SK-N-SH treated with all-trans-retinoic acid at 6 μM for 48 hours (cell line): ENCODE measurements at regions not wholly inside any gene's neighbourhood (a gene's known extent, or its start where the extent isn't known, plus 50 kb on each side); places are given as distances from the start of the nearest gene placed in this dataset.

Experiments used
- BACH2 ChIP-seq: fragments of 250-450 bp; sonication (Bioruptor Pico); IDR thresholded peaks from 2 replicates; pipeline ENCODE4 v1.9.0; 2021; ENCODE audit warnings: mild to moderate bottlenecking, borderline replicate concordance
- CREB5 ChIP-seq: fragments of 250-450 bp; sonication (Bioruptor Pico); IDR thresholded peaks from 2 replicates; pipeline ENCODE4 v1.5.1; 2020; ENCODE audit warnings: low read depth, mild to moderate bottlenecking, moderate library complexity
- GLIS3 ChIP-seq: fragments of 250-450 bp; sonication (Bioruptor Pico); IDR thresholded peaks from 2 replicates; pipeline ENCODE4 v1.5.0; 2020; ENCODE audit warnings: mild to moderate bottlenecking, moderate library complexity
- ISL1 ChIP-seq: fragments of 250-450 bp; sonication (Bioruptor Pico); IDR thresholded peaks from 2 replicates; pipeline ENCODE4 v2.1.2; 2022; ENCODE audit warnings: mild to moderate bottlenecking, moderate library complexity
- PATZ1 ChIP-seq: fragments of 250-450 bp; sonication (Bioruptor Pico); IDR thresholded peaks from 2 replicates; pipeline ENCODE4 v1.8.0; 2020; ENCODE audit warnings: mild to moderate bottlenecking, moderate library complexity, borderline replicate concordance
- PPARA ChIP-seq: fragments of 250-450 bp; sonication (Bioruptor Pico); IDR thresholded peaks from 2 replicates; pipeline ENCODE4 v1.5.0; 2020; ENCODE audit warnings: mild to moderate bottlenecking, borderline replicate concordance
- RARB ChIP-seq: fragments of 250-450 bp; sonication (Bioruptor Pico); IDR thresholded peaks from 2 replicates; pipeline ENCODE4 v1.8.0; 2021; ENCODE audit warnings: mild to moderate bottlenecking, moderate library complexity
- TOX ChIP-seq: fragments of 250-450 bp; sonication (Bioruptor Pico); IDR thresholded peaks from 2 replicates; pipeline ENCODE4 v1.8.0; 2021; ENCODE audit warnings: mild to moderate bottlenecking, moderate library complexity, borderline replicate concordance
- ZC3H10 ChIP-seq: fragments of 250-450 bp; sonication (Bioruptor Pico); IDR thresholded peaks from 2 replicates; pipeline ENCODE4 v1.5.1; 2021; ENCODE audit warnings: mild to moderate bottlenecking, moderate library complexity
- ZFP3 ChIP-seq: fragments of 250-450 bp; sonication (Bioruptor Pico); IDR thresholded peaks from 2 replicates; pipeline ENCODE4 v1.5.0; 2020; ENCODE audit warnings: mild to moderate bottlenecking, moderate library complexity
- ZFP30 ChIP-seq: fragments of 450-650 bp; formaldehyde crosslinking; IDR thresholded peaks from 2 replicates; pipeline ENCODE4 v1.5.0; 2022; ENCODE audit warnings: mild to moderate bottlenecking, moderate library complexity
- ZNF70 ChIP-seq: fragments of 450-650 bp; formaldehyde crosslinking; IDR thresholded peaks from 2 replicates; pipeline ENCODE4 v1.5.0; 2020; ENCODE audit warnings: mild to moderate bottlenecking, moderate library complexity
- ZNF8 ChIP-seq: fragments of 450-650 bp; formaldehyde crosslinking; IDR thresholded peaks from 2 replicates; pipeline ENCODE4 v1.5.0; 2020; ENCODE audit warnings: mild to moderate bottlenecking, moderate library complexity
- TF ChIP-seq, protein P1 (sequence below): fragments of 250-450 bp; sonication (Bioruptor Pico); IDR thresholded peaks from 2 replicates; pipeline ENCODE4 v1.5.0; 2020; ENCODE audit warnings: mild to moderate bottlenecking, moderate library complexity

DNA sequence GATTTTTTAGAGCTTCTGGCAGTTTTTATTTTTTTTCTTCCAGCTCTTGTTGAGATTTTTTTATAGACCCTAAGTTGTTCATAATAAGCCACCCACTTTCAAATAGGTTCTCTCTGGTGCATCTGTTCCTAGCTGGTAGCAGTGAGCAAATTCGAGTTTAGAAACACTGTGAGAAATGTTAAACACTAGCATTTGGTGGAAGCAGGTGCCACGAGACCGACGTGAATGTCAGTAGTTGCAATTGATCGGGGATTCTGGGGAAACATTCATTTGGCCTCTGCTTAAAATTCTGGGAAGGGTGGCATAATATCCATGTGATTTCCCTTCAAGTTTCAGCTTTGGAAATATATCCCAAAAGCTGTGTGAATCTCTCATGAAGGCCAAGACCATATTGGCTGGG lies 435.0 kb downstream of the RNF144A start:
- TF ChIP-seq ZNF70 (CRISPR knock-in tag) (no peak), ZC3H10 (CRISPR knock-in tag) (no peak), ZFP3 (CRISPR knock-in tag) (no peak), PATZ1 (no peak), TOX (CRISPR knock-in tag) (no peak), PPARA (CRISPR knock-in tag) (no peak), RARB (CRISPR knock-in tag) (no peak), ZNF8 (CRISPR knock-in tag) (no peak), ZFP30 (no peak), CREB5 (no peak), BACH2 (CRISPR knock-in tag) (no peak), GLIS3 (CRISPR knock-in tag) (no peak), ISL1 (CRISPR knock-in tag) (no peak)
- TF ChIP-seq, protein P1, sequence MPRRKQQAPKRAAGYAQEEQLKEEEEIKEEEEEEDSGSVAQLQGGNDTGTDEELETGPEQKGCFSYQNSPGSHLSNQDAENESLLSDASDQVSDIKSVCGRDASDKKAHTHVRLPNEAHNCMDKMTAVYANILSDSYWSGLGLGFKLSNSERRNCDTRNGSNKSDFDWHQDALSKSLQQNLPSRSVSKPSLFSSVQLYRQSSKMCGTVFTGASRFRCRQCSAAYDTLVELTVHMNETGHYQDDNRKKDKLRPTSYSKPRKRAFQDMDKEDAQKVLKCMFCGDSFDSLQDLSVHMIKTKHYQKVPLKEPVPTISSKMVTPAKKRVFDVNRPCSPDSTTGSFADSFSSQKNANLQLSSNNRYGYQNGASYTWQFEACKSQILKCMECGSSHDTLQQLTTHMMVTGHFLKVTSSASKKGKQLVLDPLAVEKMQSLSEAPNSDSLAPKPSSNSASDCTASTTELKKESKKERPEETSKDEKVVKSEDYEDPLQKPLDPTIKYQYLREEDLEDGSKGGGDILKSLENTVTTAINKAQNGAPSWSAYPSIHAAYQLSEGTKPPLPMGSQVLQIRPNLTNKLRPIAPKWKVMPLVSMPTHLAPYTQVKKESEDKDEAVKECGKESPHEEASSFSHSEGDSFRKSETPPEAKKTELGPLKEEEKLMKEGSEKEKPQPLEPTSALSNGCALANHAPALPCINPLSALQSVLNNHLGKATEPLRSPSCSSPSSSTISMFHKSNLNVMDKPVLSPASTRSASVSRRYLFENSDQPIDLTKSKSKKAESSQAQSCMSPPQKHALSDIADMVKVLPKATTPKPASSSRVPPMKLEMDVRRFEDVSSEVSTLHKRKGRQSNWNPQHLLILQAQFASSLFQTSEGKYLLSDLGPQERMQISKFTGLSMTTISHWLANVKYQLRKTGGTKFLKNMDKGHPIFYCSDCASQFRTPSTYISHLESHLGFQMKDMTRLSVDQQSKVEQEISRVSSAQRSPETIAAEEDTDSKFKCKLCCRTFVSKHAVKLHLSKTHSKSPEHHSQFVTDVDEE (CRISPR knock-in tag): no peak
